HUES48 (cell line): ENCODE measurements at regions not wholly inside any gene's neighbourhood (a gene's known extent, or its start where the extent isn't known, plus 50 kb on each side); places are given as distances from the start of the nearest gene placed in this dataset.

Experiments
- H3K27ac ChIP-seq: one replicate; pipeline ENCODE4 v1.7.0; 2013; ENCODE audit warnings: low read depth, low read length, inconsistent platforms
- H3K27me3 ChIP-seq: 2 replicates; pipeline ENCODE4 v1.6.1; 2013; ENCODE audit warnings: mild to moderate bottlenecking, low read length; ENCODE audit not compliant: control insufficient read depth, insufficient read depth
- H3K36me3 ChIP-seq: 2 replicates; pipeline ENCODE4 v1.6.1; 2013; ENCODE audit warnings: low read length; ENCODE audit not compliant: control insufficient read depth, insufficient read depth
- H3K4me1 ChIP-seq: 2 replicates; pipeline ENCODE4 v1.6.1; 2013; ENCODE audit warnings: mild to moderate bottlenecking, low read length; ENCODE audit not compliant: control insufficient read depth, insufficient read depth
- H3K4me3 ChIP-seq: 2 replicates; pipeline ENCODE4 v1.5.1; 2013; ENCODE audit warnings: mild to moderate bottlenecking, low read depth, low read length
- H3K9ac ChIP-seq: 2 replicates; pipeline ENCODE4 v1.6.1; 2013; ENCODE audit warnings: mild to moderate bottlenecking, low read depth, low read length, moderate library complexity
- H3K9me3 ChIP-seq: 2 replicates; pipeline ENCODE4 v1.6.1; 2013; ENCODE audit warnings: low read length; ENCODE audit not compliant: control insufficient read depth, insufficient read depth

GRCh38 chr6:51394061-51394460 lies 575.4 kb downstream of the TFAP2B start:
- Histone ChIP-seq H3K27ac (no peak overlapping the region), H3K36me3 (no peaks in the 10 kb centered on the region), H3K4me1 (no peaks in the 10 kb centered on the region), H3K4me3 (no peak overlapping the region), H3K9me3 (no peaks in the 10 kb centered on the region), H3K9ac (no peak overlapping the region), H3K27me3 (no peaks in the 10 kb centered on the region)

- Histone ChIP-seq H3K9ac (no peak overlapping the region), H3K36me3 (no peaks in the 10 kb centered on the region), H3K4me1 (no peaks in the 10 kb centered on the region), H3K27ac (no peak overlapping the region), H3K9me3 (no peaks in the 10 kb centered on the region), H3K4me3 (no peak overlapping the region), H3K27me3 (no peaks in the 10 kb centered on the region)
Measured at GRCh38 chr6:51396583-51396982, 577.9 kb downstream of the TFAP2B start.

GRCh38 chr6:51398064-51398705 lies 579.5 kb downstream of the TFAP2B start:
- Histone ChIP-seq H3K36me3 (no peaks in the 10 kb centered on the region), H3K4me3 (no peak overlapping the region), H3K4me1 (no peaks in the 10 kb centered on the region), H3K9ac (no peak overlapping the region), H3K27me3 (no peaks in the 10 kb centered on the region), H3K9me3 (no peaks in the 10 kb centered on the region), H3K27ac (no peak overlapping the region)

GRCh38 chr6:51398793-51399192 lies 580.1 kb downstream of the TFAP2B start:
- H3K27me3 ChIP-seq: no peaks in the 10 kb centered on the region
- H3K4me1 ChIP-seq: no peaks in the 10 kb centered on the region
- H3K9me3 ChIP-seq: no peaks in the 10 kb centered on the region

GRCh38 chr6:51410453-51410852 lies 591.8 kb downstream of the TFAP2B start:
- Histone ChIP-seq H3K36me3 (no peaks in the 10 kb centered on the region), H3K4me3 (no peak overlapping the region), H3K9ac (no peak overlapping the region), H3K27ac (no peak overlapping the region), H3K4me1 (no peaks in the 10 kb centered on the region), H3K9me3 (no peaks in the 10 kb centered on the region), H3K27me3 (no peaks in the 10 kb centered on the region)

More at GRCh38 chr6:51398793-51399192, 580.1 kb downstream of the TFAP2B start:
- no peak overlapping the region for H3K27ac ChIP-seq
- H3K4me3 ChIP-seq: no peak overlapping the region
- H3K9ac ChIP-seq: no peak overlapping the region
- no peaks in the 10 kb centered on the region for H3K36me3 ChIP-seq

GRCh38 chr6:51411496-51412125 lies 592.9 kb downstream of the TFAP2B start:
- no peaks in the 10 kb centered on the region for H3K27me3 ChIP-seq
- H3K4me3 ChIP-seq: no peak overlapping the region
- H3K4me1 ChIP-seq: no peaks in the 10 kb centered on the region
- H3K9me3 ChIP-seq: no peaks in the 10 kb centered on the region
- no peak overlapping the region for H3K9ac ChIP-seq
- no peak overlapping the region for H3K27ac ChIP-seq
- no peaks in the 10 kb centered on the region for H3K36me3 ChIP-seq

GRCh38 chr6:51414361-51414760 lies 595.7 kb downstream of the TFAP2B start:
- H3K4me1 ChIP-seq: no peaks in the 10 kb centered on the region

GRCh38 chr6:51415501-51415900 lies 596.8 kb downstream of the TFAP2B start:
- no peaks in the 10 kb centered on the region for H3K36me3 ChIP-seq
- H3K9ac ChIP-seq: no peak overlapping the region
- H3K27me3 ChIP-seq: no peaks in the 10 kb centered on the region
- no peaks in the 10 kb centered on the region for H3K4me1 ChIP-seq
- H3K4me3 ChIP-seq: no peak overlapping the region
- H3K9me3 ChIP-seq: no peaks in the 10 kb centered on the region
- H3K27ac ChIP-seq: no peak overlapping the region

More at GRCh38 chr6:51414361-51414760, 595.7 kb downstream of the TFAP2B start:
- Histone ChIP-seq H3K9ac (no peak overlapping the region), H3K9me3 (no peaks in the 10 kb centered on the region), H3K4me3 (no peak overlapping the region), H3K27me3 (no peaks in the 10 kb centered on the region), H3K27ac (no peak overlapping the region), H3K36me3 (no peaks in the 10 kb centered on the region)

- Histone ChIP-seq H3K27me3 (no peaks in the 10 kb centered on the region), H3K9ac (no peak overlapping the region), H3K9me3 (no peaks in the 10 kb centered on the region), H3K4me1 (peaks cover 10% of the 10 kb centered on the region), H3K36me3 (no peaks in the 10 kb centered on the region), H3K4me3 (no peak overlapping the region), H3K27ac (no peak overlapping the region)
Measured at GRCh38 chr6:51429017-51429712, 610.5 kb downstream of the TFAP2B start.

GRCh38 chr6:51430589-51430988 lies 611.9 kb downstream of the TFAP2B start:
- Histone ChIP-seq H3K27ac (no peak overlapping the region), H3K36me3 (no peaks in the 10 kb centered on the region), H3K4me1 (peaks cover 10% of the 10 kb centered on the region), H3K27me3 (no peaks in the 10 kb centered on the region), H3K9ac (no peak overlapping the region), H3K9me3 (no peaks in the 10 kb centered on the region), H3K4me3 (no peak overlapping the region)

GRCh38 chr6:51432481-51432880 lies 613.8 kb downstream of the TFAP2B start:
- Histone ChIP-seq H3K9ac (no peak overlapping the region), H3K4me3 (no peak overlapping the region), H3K27me3 (no peaks in the 10 kb centered on the region), H3K9me3 (no peaks in the 10 kb centered on the region), H3K36me3 (no peaks in the 10 kb centered on the region), H3K27ac (no peak overlapping the region), H3K4me1 (peaks cover 10% of the 10 kb centered on the region)
